Hepatocyte (in vitro differentiated cells): ENCODE measurements at regions not wholly inside any gene's neighbourhood (a gene's known extent, or its start where the extent isn't known, plus 50 kb on each side); places are given as distances from the start of the nearest gene placed in this dataset.

ENCODE experiments used
- EZH2 ChIP-seq: fragments of 200-600 bp; sonication (generic); IDR thresholded peaks from 2 replicates; pipeline ENCODE4 v1.6.1; 2016; ENCODE audit warnings: antibody characterized with exemption, mild to moderate bottlenecking, borderline replicate concordance
- EZH2phosphoT487 ChIP-seq: fragments of 200-600 bp; sonication (generic); IDR thresholded peaks from one replicate; pipeline ENCODE4 v1.6.1; 2018; ENCODE audit warnings: antibody characterized with exemption, mild to moderate bottlenecking, low read depth, moderate library complexity; ENCODE audit not compliant: unreplicated experiment, severe bottlenecking
- TF ChIP-seq, protein P1 (sequence below): fragments of 200-600 bp; sonication (generic); IDR thresholded peaks from 2 replicates; pipeline ENCODE4 v1.5.1; 2016; ENCODE audit warnings: antibody characterized with exemption, mild to moderate bottlenecking; ENCODE audit not compliant: poor library complexity

DNA sequence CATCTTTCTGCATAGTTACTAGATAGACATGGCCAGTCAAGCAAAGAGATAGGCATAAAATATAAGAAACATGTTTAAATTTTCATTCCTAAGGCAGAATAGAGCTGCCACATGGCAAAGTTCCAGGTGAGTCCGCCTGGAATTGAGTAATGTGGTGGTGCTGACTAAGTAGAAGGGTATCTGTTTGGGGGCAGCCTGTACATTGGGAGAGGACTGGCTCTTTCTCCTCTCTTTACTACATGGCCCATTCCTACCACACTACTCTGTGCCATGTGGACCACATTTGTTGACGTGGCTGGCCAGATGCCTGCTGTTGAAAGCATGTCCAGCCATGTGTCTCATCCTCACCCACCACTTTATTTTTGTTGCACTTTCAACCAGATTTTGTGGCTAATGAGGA is 354.0 kb downstream of the ETNK1 start:
- TF ChIP-seq, protein P1, sequence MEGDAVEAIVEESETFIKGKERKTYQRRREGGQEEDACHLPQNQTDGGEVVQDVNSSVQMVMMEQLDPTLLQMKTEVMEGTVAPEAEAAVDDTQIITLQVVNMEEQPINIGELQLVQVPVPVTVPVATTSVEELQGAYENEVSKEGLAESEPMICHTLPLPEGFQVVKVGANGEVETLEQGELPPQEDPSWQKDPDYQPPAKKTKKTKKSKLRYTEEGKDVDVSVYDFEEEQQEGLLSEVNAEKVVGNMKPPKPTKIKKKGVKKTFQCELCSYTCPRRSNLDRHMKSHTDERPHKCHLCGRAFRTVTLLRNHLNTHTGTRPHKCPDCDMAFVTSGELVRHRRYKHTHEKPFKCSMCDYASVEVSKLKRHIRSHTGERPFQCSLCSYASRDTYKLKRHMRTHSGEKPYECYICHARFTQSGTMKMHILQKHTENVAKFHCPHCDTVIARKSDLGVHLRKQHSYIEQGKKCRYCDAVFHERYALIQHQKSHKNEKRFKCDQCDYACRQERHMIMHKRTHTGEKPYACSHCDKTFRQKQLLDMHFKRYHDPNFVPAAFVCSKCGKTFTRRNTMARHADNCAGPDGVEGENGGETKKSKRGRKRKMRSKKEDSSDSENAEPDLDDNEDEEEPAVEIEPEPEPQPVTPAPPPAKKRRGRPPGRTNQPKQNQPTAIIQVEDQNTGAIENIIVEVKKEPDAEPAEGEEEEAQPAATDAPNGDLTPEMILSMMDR: no peak
- no peak for TF ChIP-seq EZH2phosphoT487
- no peak for TF ChIP-seq EZH2
